Spinal cord (tissue), 9 donors: ENCODE measurements at regions not wholly inside any gene's neighbourhood (a gene's known extent, or its start where the extent isn't known, plus 50 kb on each side); places are given as distances from the start of the nearest gene placed in this dataset.
"Not testable (repeated sequence)": the region's sequence is repeated elsewhere in the genome, so short reads cannot be mapped to it uniquely, and the experiment has no call there.

Experiments used
- DNase-seq, 6 donors: peaks; one replicate each; pipeline versions ENCODE4 v3.0.0 to v3.0.0-alpha.2; 2013 to 2015; ENCODE audit warnings: low spot score in 6 of 6, low read depth in 4 of 6
- H3K27ac ChIP-seq: one replicate; pipeline ENCODE4 v1.5.1; 2013; ENCODE audit warnings: low read depth, low read length, control low read depth
- H3K27me3 ChIP-seq: one replicate; pipeline ENCODE4 v1.6.1; 2013; ENCODE audit warnings: low read length; ENCODE audit not compliant: control insufficient read depth, insufficient read depth
- H3K36me3 ChIP-seq: one replicate; pipeline ENCODE4 v1.6.1; 2013; ENCODE audit warnings: low read length; ENCODE audit not compliant: control insufficient read depth, insufficient read depth
- H3K4me1 ChIP-seq: one replicate; pipeline ENCODE4 v1.6.1; 2013; ENCODE audit warnings: low read length; ENCODE audit not compliant: control insufficient read depth, insufficient read depth
- H3K4me3 ChIP-seq: one replicate; pipeline ENCODE4 v1.5.1; 2013; ENCODE audit warnings: low read depth, low read length, control low read depth
- H3K9me3 ChIP-seq: one replicate; pipeline ENCODE4 v1.6.1; 2013; ENCODE audit warnings: low read length; ENCODE audit not compliant: control insufficient read depth, insufficient read depth
- WGBS: methylation state at CpG from one replicate; pipeline ENCODE4 v1.1.5; 2013; ENCODE audit warnings: missing lambda C conversion rate; ENCODE audit not compliant: insufficient coverage; 5-methylcytosine and 5-hydroxymethylcytosine counted together
- donor health status: healthy.

DNA sequence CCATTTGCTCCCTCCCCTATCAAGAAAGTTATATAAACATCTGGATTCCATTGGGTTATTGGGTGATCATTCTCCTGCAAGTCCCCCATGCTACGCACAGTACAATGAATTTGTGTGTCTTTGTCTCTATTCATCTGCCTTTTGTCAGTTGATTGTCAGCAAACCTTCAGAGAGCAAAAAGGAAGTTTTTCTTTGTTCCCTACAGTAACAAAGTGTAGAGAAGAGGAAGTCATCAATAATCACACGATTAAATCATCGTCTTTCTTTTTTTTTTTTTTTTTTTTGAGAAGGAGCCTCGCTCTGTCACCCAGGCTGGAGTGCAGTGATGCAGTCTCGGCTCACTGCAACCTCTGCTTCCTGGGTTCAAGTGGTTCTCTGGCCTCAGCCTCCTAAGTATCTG lies 239.2 kb downstream of the FAM43A start:
- not testable (repeated sequence) for H3K4me3 ChIP-seq, H3K4me1 ChIP-seq, H3K9me3 ChIP-seq, H3K27ac ChIP-seq, H3K27me3 ChIP-seq, H3K36me3 ChIP-seq, DNase-seq
- WGBS: 100% methylated on average over 2 of the region's 5 CpGs

DNA sequence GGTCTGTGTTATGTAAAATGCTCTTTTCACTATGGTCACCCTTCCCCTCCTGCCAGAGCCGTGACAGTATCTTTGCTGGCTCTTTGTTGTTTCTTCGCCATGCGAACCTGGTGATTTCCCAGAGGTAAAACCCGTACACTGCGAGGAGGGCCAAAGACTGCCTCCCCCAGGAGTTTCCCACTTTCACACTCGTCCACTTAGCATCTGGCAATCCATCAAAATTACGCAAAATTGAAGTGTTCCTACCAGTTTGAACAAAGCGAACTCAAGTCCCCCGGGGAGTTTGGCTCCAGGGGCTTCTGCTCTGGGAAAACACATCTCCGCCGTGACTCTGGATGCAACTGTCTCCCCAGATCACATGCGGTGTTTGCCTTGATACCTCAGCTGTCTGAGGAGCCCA lies 239.9 kb downstream of the FAM43A start:
- no peaks in the 10 kb centered on the region for H3K27me3 ChIP-seq
- no peak overlapping the region for H3K27ac ChIP-seq
- peaks cover 3% of the 10 kb centered on the region for H3K4me1 ChIP-seq
- WGBS: 64% methylated on average over 12 of the region's 12 CpGs
- no peak for DNase-seq
- no peak overlapping the region for H3K4me3 ChIP-seq
- no peaks in the 10 kb centered on the region for H3K36me3 ChIP-seq
- no peaks in the 10 kb centered on the region for H3K9me3 ChIP-seq

DNA sequence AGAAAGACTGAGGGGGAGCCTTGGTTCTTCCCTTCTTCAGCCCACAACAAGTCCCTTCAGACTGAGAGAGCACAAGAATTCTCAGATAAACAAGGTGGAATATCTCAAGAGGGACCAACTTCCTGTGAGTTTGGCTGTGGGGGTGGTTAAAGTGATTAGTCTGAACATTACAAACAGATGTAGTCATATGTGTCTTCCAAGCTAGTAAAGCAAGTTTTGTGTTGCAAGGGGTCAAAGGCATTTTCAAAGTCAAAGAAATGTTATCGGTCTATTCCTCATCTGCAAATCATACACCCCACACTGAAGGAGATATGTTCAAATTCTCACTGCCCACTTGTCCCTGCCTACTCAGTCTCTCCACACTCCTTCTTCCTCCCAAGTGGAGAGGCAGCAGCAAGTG lies 242.5 kb downstream of the FAM43A start:
- Histone ChIP-seq H3K27ac (no peak overlapping the region), H3K9me3 (peaks cover 2% of the 10 kb centered on the region), H3K4me1 (peaks cover 14% of the 10 kb centered on the region), H3K4me3 (no peak overlapping the region), H3K27me3 (no peaks in the 10 kb centered on the region), H3K36me3 (no peaks in the 10 kb centered on the region)
- no peak for DNase-seq
- WGBS: no CpG with 5 or more reads among the region's 1 CpG

DNA sequence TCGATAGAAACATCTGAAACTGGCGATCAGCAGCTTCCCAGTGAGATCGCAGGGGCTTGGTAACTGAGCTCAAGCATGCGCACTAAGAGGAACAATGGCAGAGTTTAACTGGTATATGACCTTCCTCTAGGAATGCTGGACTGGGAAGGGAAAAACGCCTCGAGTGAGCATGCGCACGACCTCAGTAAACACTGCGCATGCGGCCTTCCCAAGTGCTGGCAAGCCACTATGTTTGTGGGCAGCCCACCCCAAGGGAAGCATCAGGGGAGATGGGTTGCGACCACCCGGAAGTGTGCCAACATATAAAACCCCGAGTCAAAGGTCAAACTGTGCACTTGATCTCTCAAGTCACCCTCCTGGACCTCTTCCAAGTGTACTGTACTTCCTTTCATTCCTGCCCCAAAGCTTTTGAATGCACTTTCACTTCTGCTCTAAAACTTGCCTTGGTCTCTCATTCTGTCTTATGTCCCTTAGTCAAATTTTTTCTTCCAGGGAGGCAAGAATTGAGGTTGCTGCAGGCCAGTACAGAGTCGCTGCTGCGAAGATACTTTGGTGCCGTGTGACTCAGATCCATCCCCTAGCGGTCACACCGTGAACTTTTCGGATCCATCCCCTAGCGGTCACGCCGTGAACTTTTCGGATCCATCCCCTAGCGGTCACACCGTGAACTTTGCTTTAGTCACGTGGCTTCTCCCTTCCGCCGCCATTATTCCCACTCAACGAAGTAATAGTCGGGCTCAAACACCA lies 243.3 kb downstream of the FAM43A start:
- H3K27ac ChIP-seq: no peak overlapping the region
- DNase-seq: no peak

DNA sequence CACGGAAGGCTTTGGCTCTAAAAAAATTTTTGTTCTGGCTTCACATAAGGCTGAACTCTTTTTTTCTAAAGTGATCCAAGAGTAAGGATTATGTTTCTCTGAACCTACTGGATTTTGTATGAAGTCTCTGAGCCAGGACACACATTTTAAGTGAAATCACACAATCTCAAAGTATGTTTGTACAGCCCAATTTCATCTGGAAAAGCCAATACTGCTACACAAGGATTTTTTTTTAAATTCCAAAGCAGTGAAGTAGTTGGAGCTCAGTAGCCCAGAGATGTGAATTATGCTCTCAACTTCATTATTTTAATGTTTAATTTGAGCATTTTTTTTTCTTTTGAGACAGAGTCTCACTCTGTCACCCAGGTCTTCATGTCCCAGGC lies 243.9 kb downstream of the FAM43A start:
- no peak overlapping the region for H3K27ac ChIP-seq
- 100% methylated on average over 1 of the region's 1 CpG for WGBS

More for the DNA sequence above, 243.3 kb downstream of the FAM43A start:
- Histone ChIP-seq H3K9me3 (peaks cover 2% of the 10 kb centered on the region), H3K27me3 (no peaks in the 10 kb centered on the region), H3K4me1 (peaks cover 14% of the 10 kb centered on the region), H3K36me3 (no peaks in the 10 kb centered on the region), H3K4me3 (no peak overlapping the region)
- 81% methylated on average over 27 of the region's 30 CpGs for WGBS

DNA sequence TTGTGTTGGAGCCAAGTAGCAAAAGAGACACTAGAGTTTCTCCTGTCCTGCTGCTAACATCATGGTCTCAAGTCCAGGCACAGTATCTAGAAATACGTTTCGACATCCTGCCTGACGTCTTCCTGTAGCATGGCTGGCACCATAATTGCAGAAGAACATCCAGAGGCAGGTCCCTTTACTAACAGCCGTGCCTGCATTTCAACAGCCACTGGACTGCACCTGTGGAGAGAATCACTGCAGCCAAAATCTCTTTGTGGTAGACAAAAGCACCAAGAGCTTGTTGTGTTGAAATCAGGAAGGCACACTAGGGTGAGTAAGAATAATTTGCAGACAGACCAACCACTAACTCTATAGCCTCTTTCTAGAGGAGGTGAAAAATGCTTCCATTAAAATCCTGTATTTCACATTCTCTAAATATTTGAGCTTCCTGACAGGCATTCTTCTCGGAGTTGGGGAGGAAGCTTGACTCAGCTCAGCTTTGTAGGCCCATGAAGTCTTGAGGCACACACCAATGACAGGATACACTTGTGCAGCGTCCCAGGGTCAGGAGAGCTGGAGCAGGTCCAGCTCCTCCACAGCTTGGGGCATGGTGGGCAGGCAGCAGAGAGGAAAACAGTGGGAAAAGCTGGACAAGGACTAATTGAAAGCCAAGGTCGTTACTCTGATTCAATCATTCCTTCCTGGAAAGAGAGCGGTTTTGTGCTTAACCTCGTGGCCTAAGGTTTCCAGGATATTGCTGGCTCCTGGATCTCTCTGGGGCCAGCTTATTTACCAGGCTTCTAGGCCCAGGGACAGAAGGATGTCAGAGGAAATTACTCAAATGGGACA lies 244.9 kb downstream of the FAM43A start:
- H3K27me3 ChIP-seq: no peaks in the 10 kb centered on the region
- DNase-seq: peak in 5 of 6 donors; percentile 30 to 75 (median 43)
- peaks cover 14% of the 10 kb centered on the region for H3K4me1 ChIP-seq
- H3K4me3 ChIP-seq: no peak overlapping the region
- H3K27ac ChIP-seq: peak overlapping the region; percentile 70
- peaks cover 2% of the 10 kb centered on the region for H3K9me3 ChIP-seq
- no peaks in the 10 kb centered on the region for H3K36me3 ChIP-seq
- whole genome bisulfite sequencing: 41% methylated on average over 9 of the region's 9 CpGs

More for the DNA sequence above, 243.9 kb downstream of the FAM43A start:
- no peak overlapping the region for H3K4me3 ChIP-seq
- DNase-seq: peak in 1 of 6 donors; percentile 34
- H3K4me1 ChIP-seq: peaks cover 14% of the 10 kb centered on the region
- H3K27me3 ChIP-seq: no peaks in the 10 kb centered on the region
- H3K36me3 ChIP-seq: no peaks in the 10 kb centered on the region
- H3K9me3 ChIP-seq: peaks cover 2% of the 10 kb centered on the region

DNA sequence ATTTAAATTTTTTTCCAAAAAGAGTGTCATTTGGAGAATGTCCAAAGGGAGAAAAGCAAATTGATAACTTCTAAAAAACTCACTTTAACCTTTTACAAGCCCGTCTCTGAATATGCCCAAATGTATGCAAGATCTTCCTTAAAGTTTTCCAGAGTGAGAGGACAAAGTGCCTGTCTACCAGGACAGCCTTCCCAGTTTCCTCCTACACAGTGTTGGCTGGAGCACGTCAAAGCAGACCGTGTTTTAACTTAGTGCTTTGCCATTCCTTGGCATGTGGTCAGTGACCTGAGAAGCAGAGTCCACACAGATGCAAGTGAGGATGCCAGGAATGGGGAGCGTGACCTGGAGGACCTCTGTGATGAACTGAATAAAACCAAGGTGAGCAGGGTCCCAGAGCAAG lies 245.7 kb downstream of the FAM43A start:
- no peak for DNase-seq
- Histone ChIP-seq H3K27me3 (no peaks in the 10 kb centered on the region), H3K4me1 (peaks cover 14% of the 10 kb centered on the region), H3K36me3 (no peaks in the 10 kb centered on the region), H3K4me3 (no peak overlapping the region), H3K9me3 (peaks cover 2% of the 10 kb centered on the region), H3K27ac (peak overlapping the region; percentile 70)
- 38% methylated on average over 4 of the region's 4 CpGs for WGBS

DNA sequence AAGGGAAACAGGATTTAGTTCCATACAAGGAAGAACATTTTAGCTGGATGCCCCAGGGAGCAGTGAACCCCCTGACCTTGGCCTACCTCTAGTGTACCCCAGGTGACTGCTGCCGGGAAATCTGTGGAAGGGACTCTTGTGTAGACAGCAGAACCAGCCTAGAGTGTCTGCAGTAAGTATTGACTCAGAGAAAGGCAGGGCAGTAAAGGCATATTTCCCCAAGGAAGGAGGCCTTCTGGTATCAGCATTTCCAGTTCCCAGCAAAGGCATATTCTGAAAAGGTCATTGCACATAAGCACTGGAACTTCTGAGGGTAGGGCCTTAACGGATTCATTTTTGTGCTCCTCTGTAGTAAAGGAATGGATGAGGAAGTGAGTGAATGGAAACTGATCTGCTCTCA lies 246.2 kb downstream of the FAM43A start:
- no peak for DNase-seq
- no peaks in the 10 kb centered on the region for H3K27me3 ChIP-seq
- peaks cover 14% of the 10 kb centered on the region for H3K4me1 ChIP-seq
- no peaks in the 10 kb centered on the region for H3K36me3 ChIP-seq
- H3K27ac ChIP-seq: no peak overlapping the region
- WGBS: 97% methylated on average over 2 of the region's 2 CpGs
- H3K9me3 ChIP-seq: peaks cover 2% of the 10 kb centered on the region
- no peak overlapping the region for H3K4me3 ChIP-seq

DNA sequence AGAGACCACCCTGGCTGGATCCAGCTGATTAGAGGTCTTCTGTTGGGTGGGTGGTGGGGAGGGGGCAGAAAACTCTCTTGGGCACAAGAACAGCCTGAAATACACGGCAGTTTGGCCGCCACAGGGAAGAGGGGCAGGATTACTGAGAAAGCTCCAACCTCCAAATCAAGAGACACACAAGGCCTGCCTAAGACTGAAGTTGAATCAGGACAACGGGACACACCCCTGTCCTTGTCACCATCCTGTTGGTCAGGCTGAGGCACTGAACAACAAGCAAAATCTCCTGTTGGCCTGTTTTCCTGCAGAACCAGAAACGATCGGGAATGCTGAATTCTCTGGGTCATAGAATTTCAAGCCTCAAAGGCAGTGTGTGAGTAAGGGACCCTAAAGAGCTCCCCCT lies 247.8 kb downstream of the FAM43A start:
- DNase-seq: no peak
- peaks cover 2% of the 10 kb centered on the region for H3K9me3 ChIP-seq
- no peak overlapping the region for H3K27ac ChIP-seq
- peaks cover 15% of the 10 kb centered on the region for H3K4me1 ChIP-seq
- no peak overlapping the region for H3K4me3 ChIP-seq
- H3K27me3 ChIP-seq: no peaks in the 10 kb centered on the region
- no peaks in the 10 kb centered on the region for H3K36me3 ChIP-seq
- WGBS: 64% methylated on average over 3 of the region's 5 CpGs

DNA sequence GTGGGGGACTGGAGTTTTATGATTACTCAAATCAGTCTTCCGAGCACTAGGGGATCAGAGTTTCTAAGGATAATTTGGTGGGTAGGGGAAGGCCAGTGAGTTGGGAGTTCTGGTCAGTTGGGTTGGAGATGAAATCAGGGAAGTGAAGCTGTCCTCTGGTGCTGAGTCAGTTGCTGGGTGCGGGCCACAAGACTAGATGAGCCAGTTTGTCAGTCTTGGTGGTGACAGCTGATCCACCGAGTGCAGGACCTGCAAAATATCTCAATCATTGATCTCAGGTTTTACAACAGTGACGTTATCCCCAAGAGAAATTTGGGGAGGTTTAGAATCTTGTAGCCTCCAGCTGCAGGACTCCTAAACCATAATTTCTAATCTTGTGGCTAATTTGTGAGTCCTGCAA lies 249.4 kb downstream of the FAM43A start:
- no peak overlapping the region for H3K27ac ChIP-seq
- peaks cover 31% of the 10 kb centered on the region for H3K4me1 ChIP-seq
- no peak overlapping the region for H3K4me3 ChIP-seq
- DNase-seq: no peak
- no peaks in the 10 kb centered on the region for H3K27me3 ChIP-seq
- no peaks in the 10 kb centered on the region for H3K36me3 ChIP-seq
- H3K9me3 ChIP-seq: peaks cover 2% of the 10 kb centered on the region
- 100% methylated on average over 1 of the region's 4 CpGs for WGBS
